ENCODE measurements at regions not wholly inside any gene's neighbourhood (a gene's known extent, or its start where the extent isn't known, plus 50 kb on each side); places are given as distances from the start of the nearest gene placed in this dataset.
"Not testable (repeated sequence)": the region's sequence is repeated elsewhere in the genome, so short reads cannot be mapped to it uniquely, and the experiment has no call there.

DNA sequence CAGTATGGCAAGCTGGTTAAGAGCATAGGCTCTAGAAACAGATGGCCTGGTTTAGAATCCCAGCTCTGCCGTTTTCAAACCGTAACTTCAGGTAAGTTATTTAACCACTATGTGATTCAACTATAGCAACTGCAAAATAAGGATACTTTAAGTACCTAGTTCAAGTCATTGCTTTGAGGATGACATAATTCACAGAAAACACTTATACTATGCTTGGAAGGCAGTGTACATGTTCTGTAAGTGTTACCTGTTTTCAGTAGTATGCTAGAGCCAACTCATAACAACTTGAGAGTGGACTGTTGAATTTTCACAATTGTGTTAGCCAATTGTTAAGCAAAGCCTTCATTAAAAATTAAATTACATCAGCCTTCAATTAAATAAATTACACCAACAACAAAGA is 134.8 kb upstream of the BEND6 start:
- no peak overlapping the region for H3K4me3 ChIP-seq (ENCODE audit: low read depth, low read length)
- TF ChIP-seq, protein P1, sequence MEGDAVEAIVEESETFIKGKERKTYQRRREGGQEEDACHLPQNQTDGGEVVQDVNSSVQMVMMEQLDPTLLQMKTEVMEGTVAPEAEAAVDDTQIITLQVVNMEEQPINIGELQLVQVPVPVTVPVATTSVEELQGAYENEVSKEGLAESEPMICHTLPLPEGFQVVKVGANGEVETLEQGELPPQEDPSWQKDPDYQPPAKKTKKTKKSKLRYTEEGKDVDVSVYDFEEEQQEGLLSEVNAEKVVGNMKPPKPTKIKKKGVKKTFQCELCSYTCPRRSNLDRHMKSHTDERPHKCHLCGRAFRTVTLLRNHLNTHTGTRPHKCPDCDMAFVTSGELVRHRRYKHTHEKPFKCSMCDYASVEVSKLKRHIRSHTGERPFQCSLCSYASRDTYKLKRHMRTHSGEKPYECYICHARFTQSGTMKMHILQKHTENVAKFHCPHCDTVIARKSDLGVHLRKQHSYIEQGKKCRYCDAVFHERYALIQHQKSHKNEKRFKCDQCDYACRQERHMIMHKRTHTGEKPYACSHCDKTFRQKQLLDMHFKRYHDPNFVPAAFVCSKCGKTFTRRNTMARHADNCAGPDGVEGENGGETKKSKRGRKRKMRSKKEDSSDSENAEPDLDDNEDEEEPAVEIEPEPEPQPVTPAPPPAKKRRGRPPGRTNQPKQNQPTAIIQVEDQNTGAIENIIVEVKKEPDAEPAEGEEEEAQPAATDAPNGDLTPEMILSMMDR (IDR thresholded peaks at IDR 0.05; ENCODE audit: borderline replicate concordance, insufficient read depth, low read depth, low read length): no peak

DNA sequence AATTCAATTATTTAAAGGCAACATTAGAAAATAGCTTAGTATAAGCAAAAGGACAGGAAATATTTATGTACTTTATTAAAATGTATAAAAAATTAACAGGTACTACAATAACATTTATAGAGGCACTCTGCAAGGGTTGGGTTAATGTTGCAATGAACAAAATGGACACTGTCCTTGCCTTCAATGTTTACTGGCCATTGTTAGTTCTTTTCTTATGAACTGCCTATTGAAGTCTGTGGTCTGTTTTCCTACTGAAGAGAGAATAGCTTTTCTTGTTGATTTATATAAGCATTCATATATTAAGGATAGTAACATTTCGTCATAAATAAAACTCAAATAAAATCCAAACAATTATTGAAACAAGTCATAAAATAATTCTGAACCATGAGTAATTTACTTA is 135.3 kb upstream of the BEND6 start:
- TF ChIP-seq, protein P1 (IDR thresholded peaks at IDR 0.05; ENCODE audit: borderline replicate concordance, insufficient read depth, low read depth, low read length): no peak
- H3K4me3 ChIP-seq (ENCODE audit: low read depth, low read length): no peak overlapping the region

DNA sequence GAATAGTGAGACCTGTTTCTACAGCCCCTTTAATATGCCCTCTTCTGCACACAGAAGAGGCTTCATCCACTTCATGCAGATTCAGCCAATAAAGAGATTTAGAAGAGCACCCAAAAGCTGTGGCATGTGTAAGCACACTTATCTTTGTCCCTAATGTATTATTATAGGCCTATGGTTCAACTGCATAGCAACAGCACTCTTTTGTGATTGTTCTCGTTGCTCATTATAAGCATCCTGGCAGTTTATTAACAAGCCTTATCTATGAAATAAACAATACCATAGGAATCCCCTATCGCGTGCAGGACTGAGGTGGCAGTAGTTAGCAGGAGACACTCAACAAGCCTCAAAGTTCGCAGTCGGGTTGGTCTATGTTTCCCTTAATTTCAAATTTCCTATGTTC is 138.5 kb upstream of the BEND6 start:
- TF ChIP-seq, protein P1 (IDR thresholded peaks at IDR 0.05; ENCODE audit: borderline replicate concordance, insufficient read depth, low read depth, low read length): no peak
- no peak overlapping the region for H3K4me3 ChIP-seq (ENCODE audit: low read depth, low read length)

DNA sequence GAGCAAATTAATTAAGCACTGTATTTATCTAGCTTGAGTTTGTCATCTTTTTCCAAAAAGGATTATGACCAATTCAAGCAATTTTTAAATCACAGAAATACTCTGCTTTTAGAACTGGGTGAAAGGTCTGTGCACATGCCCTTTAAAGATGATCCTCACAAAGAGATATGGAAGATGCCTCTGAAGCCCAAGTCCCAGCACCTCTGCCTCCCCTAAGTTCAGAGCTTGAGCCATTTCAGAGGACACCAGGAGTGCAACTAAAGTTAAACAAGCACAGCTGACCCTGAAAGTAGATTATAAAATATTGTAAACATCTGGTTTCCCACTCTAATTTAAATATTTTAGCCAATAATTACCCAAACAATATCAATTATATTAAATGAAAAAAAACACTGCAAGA is 139.5 kb upstream of the BEND6 start:
- H3K4me3 ChIP-seq (ENCODE audit: low read depth, low read length): no peak overlapping the region
- TF ChIP-seq, protein P1 (IDR thresholded peaks at IDR 0.05; ENCODE audit: borderline replicate concordance, insufficient read depth, low read depth, low read length): no peak

DNA sequence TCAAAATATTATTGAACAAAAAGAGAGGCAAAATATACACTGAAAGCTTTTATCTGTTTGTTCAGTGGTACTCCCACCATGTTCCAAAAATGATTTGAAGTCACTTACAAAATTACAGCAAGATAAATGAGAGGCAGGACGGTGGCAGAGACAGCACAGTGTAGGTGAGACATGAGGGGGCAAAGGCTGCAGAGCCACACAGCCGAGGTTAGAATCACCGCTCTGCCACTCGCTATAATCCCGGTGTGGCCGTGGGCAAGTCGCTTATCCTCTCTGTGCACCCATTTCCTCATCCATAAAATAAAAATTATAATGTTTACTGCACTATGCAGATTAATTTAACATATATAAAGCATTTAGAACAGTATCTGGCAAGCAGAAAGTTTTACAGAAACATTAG is 140.1 kb upstream of the BEND6 start:
- H3K4me3 ChIP-seq (ENCODE audit: low read depth, low read length): no peak overlapping the region
- TF ChIP-seq, protein P1 (IDR thresholded peaks at IDR 0.05; ENCODE audit: borderline replicate concordance, insufficient read depth, low read depth, low read length): no peak

DNA sequence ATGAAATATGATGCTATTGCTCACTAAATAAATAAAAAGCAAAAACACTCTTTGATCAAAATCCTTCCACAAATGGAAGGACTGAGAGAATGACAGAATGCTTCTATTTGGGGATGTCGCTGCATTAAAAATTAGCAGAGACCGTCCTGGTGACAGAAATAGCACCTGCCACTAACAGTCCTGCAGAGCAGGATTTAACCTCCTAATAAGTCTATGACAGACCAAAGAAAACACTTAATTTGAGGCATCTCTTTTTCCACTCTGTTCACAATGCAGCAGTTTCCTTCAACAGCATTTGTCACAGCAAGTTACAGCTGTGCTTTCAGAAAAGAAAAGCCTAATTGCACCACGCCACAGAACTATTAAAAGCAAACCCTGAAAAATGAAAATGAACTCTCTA is 140.6 kb upstream of the BEND6 start:
- H3K4me3 ChIP-seq (ENCODE audit: low read depth, low read length): no peak overlapping the region
- TF ChIP-seq, protein P1 (IDR thresholded peaks at IDR 0.05; ENCODE audit: borderline replicate concordance, insufficient read depth, low read depth, low read length): no peak

DNA sequence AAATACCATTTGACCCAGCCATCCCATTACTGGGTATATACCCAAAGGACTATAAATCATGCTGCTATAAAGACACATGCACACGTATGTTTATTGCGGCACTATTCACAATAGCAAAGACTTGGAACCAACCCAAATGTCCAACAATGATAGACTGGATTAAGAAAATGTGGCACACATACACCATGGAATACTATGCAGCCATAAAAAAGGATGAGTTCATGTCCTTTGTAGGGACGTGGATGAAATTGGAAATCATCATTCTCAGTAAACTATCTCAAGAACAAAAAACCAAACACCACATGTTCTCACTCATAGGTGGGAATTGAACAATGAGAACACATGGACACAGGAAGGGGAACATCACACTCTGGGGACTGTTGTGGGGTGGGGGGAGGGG is 142.1 kb upstream of the BEND6 start:
- H3K4me3 ChIP-seq (ENCODE audit: low read depth, low read length): not testable (repeated sequence)

DNA sequence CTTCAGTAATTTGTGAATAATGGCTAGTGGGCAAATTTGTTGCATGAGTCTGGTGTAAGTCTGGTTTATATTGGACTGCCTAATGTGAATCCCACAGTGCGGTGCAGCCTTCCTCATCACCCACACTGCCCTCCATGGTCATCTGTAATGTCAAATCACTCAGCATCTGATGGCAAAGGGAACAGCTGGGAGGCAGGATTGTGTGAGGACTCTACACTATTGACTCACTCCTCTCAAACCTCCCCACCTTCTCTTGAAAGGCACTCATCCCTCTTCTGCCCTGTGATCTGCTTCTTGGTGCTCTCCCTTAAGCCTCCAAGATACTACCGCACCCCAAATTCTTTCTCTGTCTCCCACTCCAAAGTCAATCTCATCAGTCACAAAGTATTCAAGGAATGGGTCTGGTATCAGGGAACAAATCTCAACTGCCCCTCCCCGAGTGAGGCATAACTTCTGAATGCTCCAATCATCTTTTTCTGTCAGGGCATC is 146.0 kb upstream of the BEND6 start:
- TF ChIP-seq, protein P1 (IDR thresholded peaks at IDR 0.05; ENCODE audit: borderline replicate concordance, insufficient read depth, low read depth, low read length): no peak
- no peak overlapping the region for H3K4me3 ChIP-seq (ENCODE audit: low read depth, low read length)

All from GM12875 (cell line).